GM19372 (cell line): ENCODE measurements at regions not wholly inside any gene's neighbourhood (a gene's known extent, or its start where the extent isn't known, plus 50 kb on each side); places are given as distances from the start of the nearest gene placed in this dataset.
A peak's percentile ranks its signal among the peaks of the same experiment; 100 is the strongest.

Experiments
- ATAC-seq: cut with Tn5 transposase; IDR thresholded peaks from one replicate; pipeline ENCODE4 v1.9.1; 2021; ENCODE audit warnings: mild to moderate bottlenecking, low read depth, moderate library complexity; ENCODE audit not compliant: unreplicated experiment

DNA sequence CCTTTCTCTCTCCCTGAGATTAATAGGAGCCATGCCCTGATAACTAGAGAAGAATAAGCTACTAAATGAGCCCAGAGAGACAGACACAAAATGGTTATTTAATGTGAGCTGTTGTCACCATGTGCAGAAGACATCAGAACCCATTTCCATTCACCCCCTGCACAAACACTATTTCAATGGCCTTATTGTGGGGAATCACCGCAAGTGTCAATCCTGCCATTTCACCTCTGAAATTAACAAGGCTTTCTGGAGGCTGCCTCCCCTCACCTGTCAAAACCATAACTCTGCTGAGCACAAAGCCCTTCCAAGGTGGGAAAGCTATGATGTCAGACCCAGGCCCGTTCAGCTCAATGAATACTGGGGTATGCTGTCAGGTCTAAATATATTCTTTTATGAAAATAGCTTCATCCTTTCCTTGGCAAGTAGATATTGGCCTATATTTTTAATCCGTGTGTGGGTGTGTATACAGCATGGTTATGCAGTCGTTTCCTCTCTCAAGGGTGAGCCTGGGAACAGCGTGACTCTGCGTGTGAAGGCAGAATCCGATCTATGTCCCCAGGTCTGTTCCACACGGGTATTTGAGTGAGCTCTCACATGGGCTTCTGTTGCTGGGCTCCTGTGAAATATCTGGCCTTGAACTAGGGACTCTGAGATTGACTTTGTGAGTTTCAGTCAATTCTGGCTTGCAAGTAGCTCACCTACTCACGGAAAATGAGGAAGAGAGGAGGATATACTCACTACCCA lies 266.3 kb downstream of the FBXW7 start:
- no peak for ATAC-seq

DNA sequence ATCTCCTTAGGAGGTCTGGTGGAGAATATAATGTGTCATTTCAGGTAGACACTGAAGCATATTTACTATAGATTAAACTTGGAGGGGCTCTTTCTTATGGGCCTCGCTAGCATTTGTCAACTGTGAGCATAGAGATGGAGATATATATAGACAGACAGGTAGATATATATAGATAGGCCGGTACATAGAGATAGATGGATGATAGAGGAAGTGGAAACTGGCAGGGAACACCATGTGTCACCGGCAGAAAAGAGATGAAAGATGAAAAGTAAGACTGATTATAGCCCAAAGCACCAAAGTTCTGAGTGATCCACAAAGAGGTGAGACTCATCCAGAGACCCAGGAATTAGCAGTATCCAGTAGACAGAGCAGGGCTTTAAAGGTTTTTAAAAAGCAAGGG lies 268.1 kb downstream of the FBXW7 start:
- no peak for ATAC-seq

GRCh38 chr4:152266831-152267480 lies 268.9 kb downstream of the FBXW7 start:
- ATAC-seq, result no peak

DNA sequence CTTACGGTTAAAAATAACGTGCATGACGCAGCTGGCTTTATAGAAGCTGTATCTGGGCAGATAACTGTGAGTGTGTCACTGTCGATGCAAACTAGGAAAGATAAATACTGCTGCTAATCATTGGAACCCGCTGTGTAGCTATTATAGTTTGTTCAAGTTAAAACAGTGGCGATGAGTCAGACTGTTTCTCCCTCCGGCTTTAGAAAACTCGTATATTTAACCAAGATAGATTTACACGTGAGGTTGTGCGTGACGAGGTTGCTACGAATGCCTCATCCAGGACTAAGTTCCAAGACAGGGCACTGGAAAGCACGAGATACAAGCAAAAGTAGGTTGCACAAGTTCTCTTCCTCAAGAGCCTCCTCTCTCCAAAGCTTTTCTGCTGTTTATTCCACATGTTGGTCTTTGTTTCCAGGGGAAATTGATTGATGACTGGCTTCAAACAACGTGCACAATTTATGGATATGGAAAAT lies 270.7 kb downstream of the FBXW7 start:
- ATAC-seq, result no peak

DNA sequence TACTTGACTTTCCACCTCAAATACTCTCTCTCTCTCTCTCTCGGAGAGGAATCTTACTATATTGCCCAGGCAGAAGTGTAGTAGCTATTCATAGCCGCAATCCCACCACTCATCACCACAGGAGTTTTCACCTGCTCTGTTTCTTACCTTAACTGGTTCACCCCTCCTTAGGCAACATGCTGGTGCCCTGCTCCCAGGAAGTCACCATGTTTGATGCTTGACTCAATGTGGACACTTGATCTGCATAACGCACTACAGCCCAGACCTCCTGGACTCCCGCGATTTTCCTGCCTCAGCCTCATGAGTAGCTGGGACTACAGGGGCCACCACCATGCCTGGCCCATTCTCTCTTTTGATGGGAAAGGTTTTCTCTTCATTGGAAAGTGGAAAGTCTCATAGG lies 271.8 kb downstream of the FBXW7 start:
- no peak for ATAC-seq

GRCh38 chr4:152259866-152260265 lies 276.0 kb downstream of the FBXW7 start:
- ATAC-seq, result no peak

GRCh38 chr4:152258804-152259708 lies 276.8 kb downstream of the FBXW7 start:
- no peak for ATAC-seq

DNA sequence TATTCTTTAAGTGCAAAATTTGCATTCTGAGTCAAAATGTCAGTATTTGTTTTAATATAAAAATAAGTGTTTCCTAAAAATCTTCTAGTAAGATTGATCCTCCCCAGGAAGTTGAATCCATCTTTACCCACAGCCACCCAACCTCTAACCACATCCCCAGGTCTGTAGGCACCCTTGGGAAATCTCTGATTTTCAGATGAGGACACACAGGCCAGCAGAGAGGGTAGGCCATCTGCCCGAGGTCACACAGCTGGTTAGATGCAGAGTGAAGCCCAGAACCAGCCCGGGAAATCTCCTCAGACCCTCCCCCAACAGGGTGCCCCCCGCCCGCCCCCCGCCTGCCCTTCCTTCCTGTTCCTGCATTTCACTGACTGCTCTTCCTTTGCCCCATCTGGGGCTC lies 277.5 kb downstream of the FBXW7 start:
- ATAC-seq, result no peak

GRCh38 chr4:152257601-152258066 lies 278.3 kb downstream of the FBXW7 start:
- ATAC-seq, result no peak

DNA sequence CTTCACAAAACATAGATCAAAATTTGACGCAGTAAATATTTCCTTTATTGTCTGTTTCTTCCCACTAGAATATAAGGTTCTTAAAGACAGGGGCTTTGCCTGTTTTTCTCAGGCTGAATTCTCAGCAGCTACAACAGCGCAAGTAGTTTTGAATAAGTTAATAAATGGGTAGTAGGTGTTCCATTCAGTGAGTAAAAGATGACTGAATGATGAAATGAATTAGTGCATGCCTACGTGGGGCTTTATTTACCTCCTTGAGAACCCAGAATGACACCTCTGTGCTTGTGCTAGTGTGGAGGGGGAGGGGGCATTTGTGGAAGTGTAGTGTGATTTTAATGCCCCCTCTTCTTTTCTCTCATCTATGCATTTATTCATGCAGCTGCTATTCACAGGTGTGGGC lies 278.9 kb downstream of the FBXW7 start:
- no peak for ATAC-seq

DNA sequence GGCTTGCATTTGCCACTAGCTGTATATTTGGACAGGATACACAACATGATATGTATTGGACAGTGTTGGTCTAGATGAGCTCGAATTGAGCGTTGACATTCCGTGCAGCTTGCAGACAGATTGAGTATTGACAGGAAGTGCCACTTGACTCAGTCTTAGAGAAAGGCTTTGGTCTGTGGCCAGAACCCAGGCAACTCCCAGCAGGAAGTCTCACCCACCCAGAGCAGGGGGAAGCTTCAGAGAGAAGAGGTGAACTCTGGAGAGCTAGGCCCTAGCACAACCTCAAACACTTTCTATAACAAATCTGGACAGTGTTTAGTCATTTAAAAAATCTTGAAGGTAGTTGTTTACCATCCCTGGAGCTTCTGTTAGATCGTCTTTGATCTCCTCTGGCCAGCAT lies 280.5 kb downstream of the FBXW7 start:
- peak; percentile 83 for ATAC-seq

GRCh38 chr4:152248347-152248746 lies 287.5 kb downstream of the FBXW7 start:
- ATAC-seq, result no peak

GRCh38 chr4:152247271-152247975 lies 288.5 kb downstream of the FBXW7 start:
- no peak for ATAC-seq

DNA sequence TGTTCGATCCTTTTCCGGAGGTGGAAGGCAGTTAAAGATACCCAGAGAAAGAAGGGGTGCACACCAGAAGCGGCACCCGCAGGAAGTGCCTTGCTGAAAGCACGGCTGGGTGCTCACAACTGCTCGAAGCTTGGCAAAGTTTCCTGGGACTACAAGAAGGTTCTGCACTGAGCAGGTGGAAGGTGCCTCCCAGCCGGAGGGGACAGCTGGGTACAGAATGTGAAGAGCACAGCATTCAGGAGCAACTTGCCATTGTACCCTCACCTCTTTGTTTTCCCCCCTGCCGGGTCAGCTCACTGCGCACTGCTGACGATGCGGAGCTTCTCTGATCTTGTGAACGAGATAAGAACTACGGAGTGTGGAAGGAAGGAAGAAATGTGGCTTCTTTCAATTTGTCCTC lies 289.2 kb downstream of the FBXW7 start:
- no peak for ATAC-seq

- ATAC-seq, result no peak
Measured at GRCh38 chr4:152245680-152246079, 290.2 kb downstream of the FBXW7 start.

DNA sequence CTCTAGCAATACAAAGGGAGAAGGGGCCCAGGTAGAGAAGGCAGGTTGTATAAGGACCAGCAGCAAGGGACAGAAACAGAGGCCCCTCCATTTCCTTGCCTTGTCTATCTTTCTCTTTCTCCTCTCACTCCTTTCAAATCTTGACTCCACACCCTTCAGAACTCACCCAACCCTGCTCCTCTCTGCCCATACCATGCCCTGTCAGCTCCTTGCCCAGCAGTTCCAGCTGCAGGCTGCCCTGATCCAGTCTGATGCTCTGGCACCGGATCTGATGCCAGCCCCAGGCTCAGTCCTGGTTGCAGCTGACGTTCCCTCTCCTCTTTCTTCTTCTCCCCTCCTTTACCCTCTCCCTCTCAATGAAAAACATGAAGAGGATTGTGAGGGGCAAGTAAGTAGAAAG lies 291.2 kb downstream of the FBXW7 start:
- no peak for ATAC-seq

DNA sequence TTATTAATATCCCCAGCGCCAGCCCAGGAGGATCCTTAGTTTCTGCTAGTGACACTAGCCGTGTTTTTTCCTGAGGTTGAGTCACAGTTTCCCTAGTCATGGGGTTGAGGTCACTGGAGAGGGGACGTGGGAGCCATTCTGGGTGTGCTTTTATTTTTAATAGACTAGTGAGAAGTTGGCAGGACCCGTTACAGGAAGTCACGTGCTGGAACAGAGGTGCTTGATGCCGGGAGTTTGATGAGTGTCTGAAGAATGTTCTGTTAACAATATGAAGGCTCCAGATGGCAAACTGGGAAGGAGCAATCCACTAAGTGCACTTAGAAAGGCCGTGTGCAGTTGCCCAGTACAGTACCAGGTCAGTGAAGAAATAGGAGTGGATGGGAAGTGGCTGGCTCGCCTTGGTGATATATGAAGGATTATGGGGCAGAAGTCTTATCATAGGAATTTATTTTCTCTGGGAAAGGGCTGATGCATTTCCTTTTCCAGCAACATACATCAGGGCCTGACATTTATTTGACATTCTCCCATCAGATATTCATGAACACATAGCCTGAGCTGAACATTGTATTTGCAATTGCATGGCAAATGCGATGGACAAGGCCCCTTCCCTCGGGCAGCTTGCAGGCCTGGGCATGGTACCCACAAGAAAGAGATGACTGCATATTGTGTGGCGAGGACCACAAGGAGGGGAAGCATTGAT lies 291.8 kb downstream of the FBXW7 start:
- ATAC-seq, result no peak

DNA sequence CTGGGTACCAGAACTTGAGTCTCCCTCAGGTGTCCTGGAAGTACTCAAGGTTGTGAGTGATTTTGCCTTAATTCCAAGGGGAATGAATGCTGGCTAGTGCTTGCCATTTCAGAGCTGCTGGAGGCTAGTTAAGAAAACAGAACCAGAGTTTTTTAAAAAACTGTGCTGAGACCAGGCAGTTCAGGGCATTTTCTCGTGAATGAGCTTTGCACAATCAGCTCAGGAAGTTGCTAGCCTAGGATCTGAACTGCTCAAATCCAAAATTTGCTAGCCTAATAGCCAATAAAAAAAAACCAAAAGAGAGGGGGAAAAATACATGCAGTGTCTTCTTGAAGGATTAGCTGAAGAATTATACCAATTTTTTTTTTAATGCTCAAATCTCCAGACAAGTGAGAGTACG lies 292.7 kb downstream of the FBXW7 start:
- ATAC-seq, result no peak

GRCh38 chr4:152240232-152240631 lies 295.7 kb downstream of the FBXW7 start:
- ATAC-seq, result no peak

GRCh38 chr4:152239216-152239615 lies 296.7 kb downstream of the FBXW7 start:
- no peak for ATAC-seq
